Embryonic facial prominence (tissue), 1 donor: ENCODE measurements at regions not wholly inside any gene's neighbourhood (a gene's known extent, or its start where the extent isn't known, plus 50 kb on each side); places are given as distances from the start of the nearest gene placed in this dataset.

ENCODE experiments used
- DNase-seq: peaks from one replicate; pipeline ENCODE4 v3.0.0-alpha.2; 2016; ENCODE audit errors: extremely low spot score

- no peak for DNase-seq
Measured at GRCh38 chr18:76771192-76771799, 51.1 kb upstream of the ZNF236 start.

DNA sequence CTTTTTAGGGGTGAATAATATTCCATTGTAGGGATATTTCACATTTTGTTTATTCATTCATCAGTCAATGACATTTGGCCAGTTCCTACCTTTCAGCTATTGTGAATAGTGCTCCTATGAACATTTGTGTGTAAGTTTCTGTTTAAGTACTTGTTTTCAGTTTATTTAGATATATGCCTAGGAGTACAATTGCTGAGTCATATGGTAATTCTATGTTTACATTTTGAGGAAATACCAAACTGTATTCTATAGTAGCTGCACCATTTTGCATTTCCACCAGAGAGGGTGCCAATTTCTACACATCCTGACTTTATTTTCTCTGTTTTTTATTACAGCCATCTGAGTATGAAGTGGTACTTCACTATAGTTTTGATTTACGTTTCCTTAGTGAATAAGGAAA lies 54.4 kb upstream of the ZNF236 start:
- DNase-seq: no peak

DNA sequence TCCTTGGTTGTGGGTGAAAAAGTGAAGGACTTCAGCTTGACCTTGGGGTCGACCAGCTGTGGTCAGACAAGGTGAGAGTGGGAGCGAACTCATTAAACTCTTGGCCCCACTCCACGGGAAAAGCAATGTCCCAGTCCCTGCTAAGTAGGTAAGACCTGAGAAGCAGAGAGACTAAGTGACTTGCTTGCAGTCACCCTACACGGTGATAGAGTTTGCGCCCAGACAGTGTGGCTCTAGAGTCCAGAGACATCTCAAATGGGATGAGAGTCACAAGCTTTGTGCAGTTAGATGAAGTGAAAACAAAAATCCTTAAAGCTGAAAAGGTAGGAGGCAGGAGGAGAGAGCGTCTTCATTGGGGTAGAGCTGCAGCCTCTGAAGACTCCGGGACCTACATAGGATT lies 55.9 kb upstream of the ZNF236 start:
- DNase-seq: no peak

DNA sequence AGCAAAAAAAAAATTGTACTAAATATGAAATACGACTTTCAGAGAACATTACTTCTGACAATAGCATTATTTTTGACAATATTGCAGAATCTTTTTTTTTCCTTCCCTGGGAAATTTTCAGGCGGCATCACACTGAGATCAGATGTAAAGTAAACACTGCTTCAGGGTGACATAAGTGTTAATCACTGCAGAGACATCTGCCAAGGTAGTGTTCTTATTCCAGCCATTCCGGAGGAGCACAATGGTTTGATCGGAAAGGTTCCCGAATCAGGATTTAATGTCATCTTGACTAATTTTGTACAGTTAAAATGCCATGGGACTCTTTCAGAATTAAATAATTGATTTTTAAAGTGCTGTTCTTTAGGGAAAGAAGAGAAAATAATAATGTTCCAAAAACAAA lies 56.7 kb upstream of the ZNF236 start:
- DNase-seq: no peak

DNA sequence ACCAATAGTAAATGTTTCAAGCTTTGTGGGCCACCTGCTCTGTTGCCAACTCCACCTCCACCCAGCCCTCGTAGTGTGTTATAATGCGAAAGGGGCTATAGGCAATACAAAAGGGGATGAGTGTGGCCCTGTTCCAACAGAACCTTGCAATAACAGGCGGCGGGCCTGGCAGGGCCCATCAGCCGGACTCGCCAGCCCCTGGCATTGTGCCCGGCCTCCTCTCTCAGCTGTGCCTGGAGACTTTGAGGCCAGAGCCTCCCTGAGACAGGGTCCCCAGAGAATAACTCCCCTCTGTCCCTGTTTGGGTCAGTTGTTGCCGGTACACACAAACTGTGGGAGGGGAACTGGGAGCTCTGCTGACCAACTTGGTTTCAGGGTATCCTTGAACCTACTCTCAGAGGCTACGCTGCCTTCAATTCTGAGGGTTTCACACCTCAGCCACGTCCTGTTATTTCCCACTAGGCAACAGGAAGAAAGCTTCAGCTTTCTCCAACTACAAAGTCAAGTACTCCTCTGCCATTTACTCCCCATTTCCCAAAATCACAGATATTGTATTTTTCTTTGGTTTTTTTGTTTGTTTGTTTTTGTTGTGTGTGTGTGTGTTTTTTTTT lies 58.0 kb upstream of the ZNF236 start:
- no peak for DNase-seq

GRCh38 chr18:76759056-76759455 lies 63.3 kb upstream of the ZNF236 start:
- no peak for DNase-seq

DNA sequence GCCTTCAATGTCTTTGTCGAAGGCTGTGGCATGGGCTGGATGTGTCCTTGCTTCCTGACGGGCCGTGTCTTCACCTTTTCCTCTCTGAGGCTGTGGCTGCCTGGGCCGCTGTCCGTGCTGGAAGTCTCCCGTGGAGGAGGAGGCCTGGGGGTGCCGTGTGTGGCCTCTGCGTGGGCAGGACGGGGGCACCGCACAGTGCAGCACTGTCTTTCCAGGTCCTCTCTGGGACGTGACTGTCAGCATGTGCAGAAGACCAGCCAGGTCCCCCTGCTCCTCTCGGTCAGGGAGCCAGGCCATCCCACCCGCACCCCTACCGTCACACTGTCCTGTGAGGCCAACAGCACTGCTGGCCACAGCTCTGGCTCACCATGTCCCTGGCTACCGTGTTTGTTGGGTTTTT lies 64.4 kb upstream of the ZNF236 start:
- no peak for DNase-seq

DNA sequence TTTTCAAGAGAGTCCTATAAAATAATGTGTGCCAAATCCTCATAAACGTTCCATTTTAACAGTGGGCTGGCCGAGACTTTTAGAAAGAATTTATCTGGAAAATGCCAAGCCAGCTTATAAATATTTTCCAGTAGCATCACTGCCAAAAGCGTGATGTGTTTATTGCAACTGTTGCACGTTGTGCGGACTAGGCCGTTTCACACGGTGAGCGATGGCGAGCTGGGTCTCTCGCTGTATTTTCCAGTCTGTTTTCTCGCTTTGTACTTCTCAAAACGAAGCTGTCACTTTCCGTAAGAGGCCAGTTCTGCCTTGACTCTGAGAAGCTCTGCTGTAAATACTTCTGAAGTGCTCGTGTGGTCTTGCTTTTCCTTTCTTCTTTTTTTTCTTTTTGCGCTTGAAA lies 65.0 kb upstream of the ZNF236 start:
- DNase-seq: no peak

DNA sequence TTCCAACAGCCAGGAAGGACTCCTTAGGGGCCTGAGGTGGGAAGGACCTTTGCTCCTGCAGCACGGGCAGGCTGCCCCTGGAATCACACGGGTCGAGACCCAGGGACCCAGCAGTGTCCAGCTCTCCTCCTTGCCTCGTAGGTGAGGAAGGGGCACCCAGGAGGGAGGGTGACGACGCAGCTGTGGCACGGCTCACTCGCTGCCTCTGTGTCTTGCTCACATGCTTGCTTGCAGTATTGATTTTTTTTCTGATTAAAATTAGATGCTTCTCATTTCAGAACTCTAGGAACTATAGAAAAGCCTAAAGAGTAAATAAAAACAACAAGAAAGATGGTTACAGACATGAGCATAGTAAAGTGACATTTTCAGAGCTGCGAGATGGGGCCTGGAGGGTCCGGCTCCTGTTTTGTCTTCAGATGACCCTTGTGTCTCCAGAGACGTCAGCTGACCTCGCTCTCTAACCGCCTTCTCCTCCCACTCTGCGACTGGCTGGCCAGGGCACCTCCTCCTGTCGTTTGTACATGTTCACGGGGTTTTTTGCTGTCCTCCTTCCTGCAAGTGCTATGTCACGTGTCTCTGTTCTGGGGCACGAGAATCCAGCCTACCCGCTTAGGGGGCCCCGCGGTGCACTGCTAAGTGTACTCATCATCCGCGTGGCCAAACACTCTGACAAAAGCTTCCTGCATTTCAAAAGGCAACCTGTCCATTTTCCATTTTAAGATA lies 65.7 kb upstream of the ZNF236 start:
- no peak for DNase-seq

- DNase-seq: no peak
Measured at GRCh38 chr18:76754351-76754750, 68.0 kb upstream of the ZNF236 start.

DNA sequence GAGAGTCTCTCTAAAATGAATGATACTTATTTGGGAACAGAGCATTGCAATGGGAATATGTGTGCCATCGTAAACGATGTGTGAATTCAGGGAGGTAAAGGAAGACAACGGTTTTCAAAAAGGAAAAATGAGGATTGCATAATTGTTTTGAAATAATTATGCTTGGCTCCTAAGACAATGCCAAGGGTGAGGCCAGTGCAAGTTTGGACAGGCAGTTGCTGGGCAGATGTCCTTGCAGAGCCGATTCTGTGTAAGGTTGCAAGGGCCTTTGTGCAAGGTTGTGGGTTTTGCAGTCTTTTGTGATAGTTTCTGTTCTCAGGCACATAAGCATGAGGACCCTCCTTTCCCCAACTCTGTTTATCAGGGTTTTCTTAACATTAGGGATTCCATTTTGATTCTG lies 70.0 kb upstream of the ZNF236 start:
- DNase-seq: no peak

- no peak for DNase-seq
Measured at GRCh38 chr18:76750917-76751890, 71.2 kb upstream of the ZNF236 start.

DNA sequence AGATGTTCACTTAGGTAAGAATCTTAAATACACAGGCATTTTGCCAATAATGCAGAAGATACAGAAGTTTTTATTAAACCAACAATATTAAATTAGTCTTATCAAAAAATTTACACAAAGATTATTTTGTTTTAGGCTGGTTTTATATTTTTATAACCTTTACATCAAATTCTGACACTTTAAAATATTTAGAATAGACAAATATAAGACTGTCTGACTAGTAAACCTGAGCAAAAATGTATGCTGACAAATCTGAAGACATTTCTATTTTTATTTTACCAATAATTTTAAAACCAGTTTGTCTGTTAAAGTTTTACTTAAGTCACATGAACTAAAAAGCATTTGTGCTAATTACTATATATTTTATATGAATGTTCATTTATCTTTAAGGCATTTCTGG lies 72.1 kb upstream of the ZNF236 start:
- no peak for DNase-seq

- no peak for DNase-seq
Measured at GRCh38 chr18:76747676-76748075, 74.7 kb upstream of the ZNF236 start.

DNA sequence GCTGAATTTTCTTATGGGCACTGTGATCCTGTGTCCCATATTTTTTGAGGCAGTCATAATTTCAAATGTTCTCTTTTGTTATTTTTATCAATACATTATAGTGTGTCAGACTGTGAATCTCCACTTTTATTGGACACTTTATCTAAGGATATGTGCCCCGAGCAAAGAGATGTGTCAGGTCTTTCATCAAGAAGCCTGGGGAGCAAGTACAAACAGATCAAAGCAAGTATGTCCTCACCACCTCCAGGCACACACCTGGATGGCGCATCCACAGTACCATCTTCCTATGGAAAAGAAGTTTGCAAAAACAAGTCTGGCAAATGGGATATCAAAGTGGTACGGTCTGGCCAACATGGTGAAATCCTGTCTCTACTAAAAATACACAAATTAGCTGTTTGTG lies 81.0 kb upstream of the ZNF236 start:
- no peak for DNase-seq

DNA sequence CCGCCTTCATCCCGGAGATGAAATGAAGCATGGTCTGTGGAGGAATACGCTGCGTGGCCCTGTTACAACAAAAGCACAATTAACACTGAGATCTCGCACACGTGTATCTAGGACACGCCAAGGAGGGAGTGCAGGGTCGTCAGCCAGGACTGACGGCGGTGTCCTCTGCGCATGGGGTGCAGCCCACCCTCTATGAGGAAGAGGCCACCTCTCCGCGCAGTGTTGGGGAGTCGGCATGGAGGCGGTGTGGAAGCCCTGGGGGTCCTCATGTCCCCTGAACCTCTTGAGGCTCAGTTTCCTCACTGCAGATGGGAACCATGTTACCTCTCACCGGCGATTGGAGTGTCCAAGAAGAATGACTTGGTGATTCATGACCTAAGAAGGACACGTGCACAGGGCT lies 86.0 kb upstream of the ZNF236 start:
- no peak for DNase-seq

GRCh38 chr18:76730901-76731300 lies 91.5 kb upstream of the ZNF236 start:
- DNase-seq: no peak

GRCh38 chr18:76727589-76727988 lies 94.8 kb upstream of the ZNF236 start:
- DNase-seq: no peak

DNA sequence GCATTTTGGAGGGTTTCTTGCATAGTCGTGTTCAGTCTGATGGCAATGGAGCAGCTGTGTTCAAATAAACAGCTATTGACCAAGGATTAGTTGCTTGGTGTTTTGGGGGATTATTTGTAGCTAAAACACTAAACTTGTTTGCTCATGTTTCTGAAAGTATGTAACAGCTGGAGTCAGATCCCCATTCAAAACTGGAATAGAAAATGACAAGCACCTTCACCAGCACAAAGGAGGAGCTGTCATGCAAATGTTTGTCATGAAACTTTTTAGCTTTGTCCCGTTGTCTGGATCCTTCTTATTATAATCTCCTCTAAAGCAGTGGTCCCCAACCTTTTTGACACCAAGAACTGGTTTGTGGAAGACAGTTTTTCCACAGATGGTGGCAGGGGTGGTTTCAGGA lies 96.9 kb upstream of the ZNF236 start:
- no peak for DNase-seq

- no peak for DNase-seq
Measured at GRCh38 chr18:76722224-76723061, 99.9 kb upstream of the ZNF236 start.
